T-helper 2 cell treated with Interferon-gamma antibody and Interleukin-4, amounts not matched to agents 5 μg/mL and 100 μg/mL, for 36 hours (primary cell): ENCODE measurements at regions not wholly inside any gene's neighbourhood (a gene's known extent, or its start where the extent isn't known, plus 50 kb on each side); places are given as distances from the start of the nearest gene placed in this dataset.
"Not testable (repeated sequence)": the region's sequence is repeated elsewhere in the genome, so short reads cannot be mapped to it uniquely, and the experiment has no call there.

Experiments used
- DNase-seq: peaks from one replicate; pipeline ENCODE4 v3.0.0; 2021; ENCODE audit warnings: low spot score
- H3K27ac Mint-ChIP-seq: one replicate; pipeline ENCODE4 v1.8.0; 2021; ENCODE audit warnings: mild to moderate bottlenecking, mixed read lengths
- H3K27me3 Mint-ChIP-seq: one replicate; pipeline ENCODE4 v1.8.0; 2021; ENCODE audit warnings: low read depth, mixed read lengths
- H3K36me3 Mint-ChIP-seq: one replicate; pipeline ENCODE4 v1.8.0; 2021; ENCODE audit warnings: low read depth, mixed read lengths
- H3K4me1 Mint-ChIP-seq: one replicate; pipeline ENCODE4 v1.8.0; 2021; ENCODE audit warnings: low read depth, mixed read lengths
- H3K4me3 Mint-ChIP-seq: one replicate; pipeline ENCODE4 v1.8.0; 2022; ENCODE audit warnings: mild to moderate bottlenecking, moderate library complexity, mixed read lengths
- H3K9me3 Mint-ChIP-seq: one replicate; pipeline ENCODE4 v1.8.0; 2021; ENCODE audit warnings: mixed read lengths

DNA sequence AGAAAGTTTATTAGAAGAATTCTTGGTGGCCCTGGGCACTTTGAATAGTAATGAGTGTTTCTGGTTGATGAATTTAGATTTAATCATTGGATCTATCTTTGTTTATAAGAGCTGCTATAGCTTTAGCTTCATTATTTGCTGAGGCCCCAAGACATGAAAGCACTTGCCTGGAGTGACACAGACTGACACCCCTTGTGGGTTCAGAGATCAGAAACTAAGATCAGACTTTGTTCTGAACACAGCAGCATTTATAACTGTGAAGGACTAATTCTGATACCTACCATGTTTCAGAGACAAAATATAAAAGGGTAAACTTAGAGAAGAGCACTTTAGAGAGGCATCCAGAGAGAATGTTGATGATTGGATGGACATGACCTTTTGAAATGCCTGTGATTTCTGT is 199.9 kb upstream of the PLGLB2 start:
- H3K9me3 Mint-ChIP-seq, H3K4me1 Mint-ChIP-seq, H3K27me3 Mint-ChIP-seq, H3K36me3 Mint-ChIP-seq, H3K4me3 Mint-ChIP-seq, DNase-seq, H3K27ac Mint-ChIP-seq: not testable (repeated sequence)

DNA sequence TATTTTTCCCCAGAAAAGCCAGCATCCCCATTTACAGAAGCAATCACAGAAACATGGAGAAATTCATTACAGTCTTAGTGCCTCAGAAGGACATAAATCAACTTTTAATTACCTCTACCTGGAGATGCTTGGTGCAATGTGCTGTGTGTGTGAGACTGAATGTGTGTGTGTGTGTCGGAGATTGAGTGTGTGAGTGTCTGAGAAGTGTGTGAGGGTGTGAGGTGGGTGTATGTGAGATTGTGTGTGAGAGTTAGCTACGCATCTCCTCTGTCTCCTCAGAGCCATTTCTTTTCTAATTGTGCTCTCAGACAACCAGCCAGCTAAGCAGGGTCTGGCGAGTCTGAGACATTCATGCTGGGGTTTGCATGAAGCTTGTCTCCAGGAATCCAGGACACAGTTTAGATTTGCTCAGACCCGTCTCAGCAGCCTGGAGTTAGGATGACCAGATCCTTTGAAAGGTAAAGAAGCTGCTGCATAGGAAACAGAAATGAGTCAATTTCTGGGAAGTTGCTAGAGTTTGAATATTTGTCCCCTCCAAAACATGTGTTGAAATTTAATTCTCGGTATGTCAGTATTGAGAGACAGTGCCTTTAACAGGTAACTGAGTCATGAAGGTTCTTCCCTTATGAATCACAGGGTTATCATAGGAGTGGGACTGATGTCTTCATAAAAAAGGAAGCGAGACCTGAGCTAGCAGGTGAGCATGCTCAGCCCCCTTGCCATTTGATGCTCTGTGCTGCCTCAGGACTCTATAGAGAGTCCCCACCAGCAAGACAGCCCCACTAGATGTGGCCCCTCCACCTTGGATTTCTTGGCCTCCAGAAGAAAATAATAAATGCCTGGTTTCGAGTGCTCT is 199.0 kb upstream of the PLGLB2 start:
- peak overlapping the region; percentile 86 for H3K27ac Mint-ChIP-seq
- H3K36me3 Mint-ChIP-seq, H3K27me3 Mint-ChIP-seq, H3K9me3 Mint-ChIP-seq, DNase-seq, H3K4me1 Mint-ChIP-seq: not testable (repeated sequence)
- peak overlapping the region; percentile 52 for H3K4me3 Mint-ChIP-seq

DNA sequence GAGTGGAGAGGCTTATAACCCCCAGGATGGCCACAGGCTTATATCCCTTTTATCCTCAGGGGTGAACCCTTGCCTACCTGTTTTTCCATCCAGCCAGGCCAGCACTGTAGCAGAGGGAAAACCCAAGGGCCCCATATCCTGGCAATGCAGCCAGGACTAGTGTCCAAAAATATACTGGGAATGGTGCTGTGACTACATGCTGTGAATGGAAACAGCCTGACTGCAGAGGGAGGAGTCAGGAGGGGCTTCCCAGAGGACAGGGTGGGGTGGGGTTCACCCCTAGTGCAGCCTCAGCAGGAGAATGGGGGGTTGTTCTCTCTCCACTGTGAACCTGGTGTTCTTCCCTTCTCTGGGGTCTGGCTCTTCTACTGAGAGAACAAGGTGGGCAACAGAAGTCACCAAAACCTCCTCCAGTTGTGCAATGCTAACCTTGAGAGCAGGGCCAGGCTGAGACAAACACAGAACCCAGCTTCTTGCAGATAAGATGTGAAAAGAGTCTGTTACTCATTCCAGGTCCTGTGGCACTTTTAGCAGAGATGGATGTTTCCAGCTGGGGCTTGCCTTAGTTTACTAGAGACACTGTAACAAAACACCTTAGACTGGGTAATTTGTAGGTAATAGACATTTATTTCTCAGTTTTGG is 198.2 kb upstream of the PLGLB2 start:
- H3K36me3 Mint-ChIP-seq, H3K27me3 Mint-ChIP-seq: not testable (repeated sequence)
- peak overlapping the region; percentile 62 for H3K27ac Mint-ChIP-seq

DNA sequence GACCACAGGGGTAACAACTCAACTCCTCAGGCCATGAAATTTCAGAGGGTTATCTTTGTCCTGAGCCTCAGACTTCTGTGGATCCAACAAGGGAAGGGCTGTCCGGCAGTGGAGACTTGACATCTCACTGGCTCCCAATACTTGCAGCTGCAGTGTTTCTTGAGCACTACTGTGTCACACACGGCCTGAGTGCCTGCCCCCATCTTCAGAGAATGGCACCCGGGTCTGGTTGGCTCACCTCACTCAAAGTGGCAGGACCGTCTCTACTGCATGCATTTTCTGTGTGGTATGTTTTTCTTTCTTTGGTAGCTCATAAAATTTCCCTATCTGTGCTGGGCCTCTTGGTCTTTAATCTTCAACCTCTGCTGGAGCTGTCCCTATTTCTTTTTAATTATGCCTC is 193.2 kb upstream of the PLGLB2 start:
- H3K36me3 Mint-ChIP-seq, H3K4me1 Mint-ChIP-seq, DNase-seq, H3K4me3 Mint-ChIP-seq, H3K27ac Mint-ChIP-seq, H3K9me3 Mint-ChIP-seq, H3K27me3 Mint-ChIP-seq: not testable (repeated sequence)

More for the DNA sequence above, 198.2 kb upstream of the PLGLB2 start:
- not testable (repeated sequence) for H3K4me1 Mint-ChIP-seq, H3K9me3 Mint-ChIP-seq, DNase-seq
- peak overlapping the region; percentile 15 for H3K4me3 Mint-ChIP-seq

DNA sequence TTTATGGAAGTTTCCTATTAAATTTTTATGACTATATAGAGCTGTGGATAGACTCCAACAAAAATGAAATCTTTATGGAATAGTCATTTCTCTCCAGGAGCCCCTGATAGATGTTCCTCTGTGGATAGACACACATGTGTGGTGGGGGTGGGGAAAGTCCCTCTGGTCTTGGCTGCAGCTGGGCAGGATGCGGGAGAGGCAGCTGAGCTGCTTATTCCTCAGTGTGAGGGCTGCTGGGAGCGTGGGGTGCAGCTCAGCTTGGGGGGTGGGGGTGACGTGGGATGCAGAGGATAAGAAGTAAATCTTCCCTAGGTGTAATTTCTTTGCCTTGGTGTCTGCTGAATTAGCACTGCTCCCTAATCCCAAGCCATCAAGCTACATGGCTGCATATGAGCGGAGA is 192.8 kb upstream of the PLGLB2 start:
- not testable (repeated sequence) for H3K4me1 Mint-ChIP-seq, DNase-seq, H3K36me3 Mint-ChIP-seq, H3K4me3 Mint-ChIP-seq, H3K27me3 Mint-ChIP-seq, H3K27ac Mint-ChIP-seq, H3K9me3 Mint-ChIP-seq

DNA sequence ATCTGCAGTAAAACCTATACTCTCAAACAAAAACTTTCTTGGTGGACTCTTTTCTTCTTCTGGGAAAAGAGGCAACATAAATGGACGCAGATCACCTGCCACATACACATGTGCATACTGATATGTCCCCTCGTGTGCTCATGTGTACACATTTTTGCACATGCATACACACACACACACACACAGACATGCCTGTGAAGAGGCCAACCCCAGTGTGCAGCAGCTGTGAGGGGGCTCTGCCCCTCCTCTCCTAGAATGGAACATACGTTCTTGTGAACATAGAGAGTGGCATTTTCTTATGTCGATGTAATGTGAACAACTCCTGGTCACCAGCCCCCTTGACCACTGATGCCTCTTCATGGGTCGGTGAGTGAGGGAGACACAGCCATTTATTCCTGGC is 188.9 kb upstream of the PLGLB2 start:
- not testable (repeated sequence) for H3K27ac Mint-ChIP-seq, DNase-seq, H3K4me3 Mint-ChIP-seq, H3K27me3 Mint-ChIP-seq, H3K36me3 Mint-ChIP-seq, H3K4me1 Mint-ChIP-seq, H3K9me3 Mint-ChIP-seq

DNA sequence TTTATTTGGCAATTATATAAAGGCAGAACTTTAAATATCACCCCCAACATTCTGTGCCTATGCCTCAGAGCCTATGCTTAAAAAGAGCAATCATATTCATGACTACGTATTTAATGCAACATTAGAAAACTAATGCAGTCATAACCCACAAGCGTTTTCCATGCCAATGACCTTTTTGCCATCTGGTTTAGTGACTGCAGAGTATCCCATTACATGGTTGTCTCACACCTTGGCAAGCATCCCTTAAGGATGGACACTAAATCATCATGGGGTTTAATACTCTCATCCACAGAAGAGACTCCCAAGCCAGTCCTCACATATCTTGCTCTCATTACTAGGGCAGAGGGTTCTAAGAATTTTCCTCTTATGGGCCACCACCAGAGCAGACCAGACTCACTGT is 188.2 kb upstream of the PLGLB2 start:
- H3K36me3 Mint-ChIP-seq, H3K27ac Mint-ChIP-seq, DNase-seq, H3K4me1 Mint-ChIP-seq, H3K27me3 Mint-ChIP-seq, H3K9me3 Mint-ChIP-seq, H3K4me3 Mint-ChIP-seq: not testable (repeated sequence)

DNA sequence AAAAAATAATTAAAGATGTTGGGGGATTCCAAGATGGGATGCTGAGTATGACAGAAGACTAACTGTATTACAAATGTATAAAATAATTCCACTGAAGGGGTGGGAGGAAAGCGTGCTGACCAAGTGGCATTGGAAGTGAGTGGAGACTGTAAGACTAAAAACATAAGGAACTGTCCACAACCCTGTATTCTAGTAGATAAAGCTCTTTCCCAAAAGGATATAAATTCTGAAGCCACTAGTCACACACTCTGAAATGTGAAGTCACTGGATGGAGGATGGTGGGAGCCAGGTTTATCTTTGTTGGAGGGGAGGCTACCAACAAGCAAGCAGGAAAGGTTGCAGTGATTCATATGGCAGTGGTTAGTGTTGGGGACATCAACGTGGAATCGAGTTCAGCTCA is 182.8 kb upstream of the PLGLB2 start:
- H3K9me3 Mint-ChIP-seq, H3K27ac Mint-ChIP-seq, H3K27me3 Mint-ChIP-seq, H3K36me3 Mint-ChIP-seq, H3K4me3 Mint-ChIP-seq, DNase-seq: not testable (repeated sequence)
- peaks cover 11% of the 10 kb centered on the region for H3K4me1 Mint-ChIP-seq

DNA sequence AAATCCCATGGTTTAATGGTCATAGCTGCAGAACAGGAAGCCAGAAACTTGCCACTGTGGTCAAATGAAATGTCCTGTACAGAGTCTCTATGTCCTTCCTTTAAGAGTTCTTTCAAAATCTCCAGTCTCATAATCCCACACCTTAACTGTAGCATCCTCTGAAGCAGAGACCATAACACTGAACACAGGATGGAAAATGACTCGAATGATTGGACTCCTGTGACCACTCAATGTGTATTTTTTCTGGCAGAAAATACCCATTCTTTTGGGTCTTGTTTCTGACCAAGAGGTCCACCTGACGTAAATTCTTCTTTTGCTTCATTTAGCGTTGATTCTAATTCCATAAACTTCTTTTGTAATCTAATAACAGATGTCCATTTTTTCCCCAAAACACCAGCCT is 181.4 kb upstream of the PLGLB2 start:
- H3K9me3 Mint-ChIP-seq, H3K27me3 Mint-ChIP-seq, H3K27ac Mint-ChIP-seq, H3K4me3 Mint-ChIP-seq, H3K36me3 Mint-ChIP-seq, DNase-seq: not testable (repeated sequence)
- H3K4me1 Mint-ChIP-seq: peaks cover 11% of the 10 kb centered on the region

DNA sequence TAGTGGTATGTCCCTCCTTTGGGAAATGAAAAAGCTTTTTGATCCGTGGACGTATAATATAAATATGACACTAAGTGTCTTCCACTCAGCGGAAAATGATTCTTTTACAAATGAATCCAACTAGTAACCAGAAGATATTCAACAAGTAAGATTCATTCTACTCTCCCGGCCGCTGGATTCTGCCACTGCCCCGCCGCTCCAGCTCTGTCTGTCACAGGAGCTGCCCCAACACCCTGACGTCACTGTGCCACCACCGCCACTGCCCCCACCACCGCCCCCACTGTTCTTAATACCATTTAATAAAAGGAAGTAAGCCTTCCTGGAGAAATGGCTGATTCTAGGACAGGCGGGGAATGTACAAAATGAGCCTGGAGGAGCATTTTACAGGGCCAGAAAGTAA is 180.8 kb upstream of the PLGLB2 start:
- not testable (repeated sequence) for H3K9me3 Mint-ChIP-seq, H3K27me3 Mint-ChIP-seq, H3K36me3 Mint-ChIP-seq, H3K4me3 Mint-ChIP-seq, DNase-seq, H3K27ac Mint-ChIP-seq
- H3K4me1 Mint-ChIP-seq: peaks cover 11% of the 10 kb centered on the region

DNA sequence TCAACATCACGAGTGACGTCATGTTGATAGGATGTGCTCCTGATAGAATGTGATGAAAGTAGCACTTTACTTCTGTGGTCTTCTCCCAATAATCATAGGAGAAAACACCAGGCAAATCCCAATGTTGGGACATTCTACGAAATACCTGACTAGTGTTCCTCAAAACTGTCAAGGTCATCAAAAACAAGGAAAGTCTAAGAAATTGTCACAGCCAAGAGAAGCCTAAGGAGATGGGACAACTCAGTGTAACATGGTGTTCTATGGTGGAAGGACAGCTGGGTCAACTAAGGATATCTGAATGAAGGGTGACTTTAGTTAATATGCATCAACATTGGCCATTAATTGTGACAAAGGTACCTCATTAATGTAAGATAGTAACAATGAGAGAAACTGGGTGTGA is 180.0 kb upstream of the PLGLB2 start:
- H3K27ac Mint-ChIP-seq, H3K27me3 Mint-ChIP-seq, H3K4me3 Mint-ChIP-seq, DNase-seq, H3K36me3 Mint-ChIP-seq, H3K9me3 Mint-ChIP-seq: not testable (repeated sequence)
- peaks cover 11% of the 10 kb centered on the region for H3K4me1 Mint-ChIP-seq

DNA sequence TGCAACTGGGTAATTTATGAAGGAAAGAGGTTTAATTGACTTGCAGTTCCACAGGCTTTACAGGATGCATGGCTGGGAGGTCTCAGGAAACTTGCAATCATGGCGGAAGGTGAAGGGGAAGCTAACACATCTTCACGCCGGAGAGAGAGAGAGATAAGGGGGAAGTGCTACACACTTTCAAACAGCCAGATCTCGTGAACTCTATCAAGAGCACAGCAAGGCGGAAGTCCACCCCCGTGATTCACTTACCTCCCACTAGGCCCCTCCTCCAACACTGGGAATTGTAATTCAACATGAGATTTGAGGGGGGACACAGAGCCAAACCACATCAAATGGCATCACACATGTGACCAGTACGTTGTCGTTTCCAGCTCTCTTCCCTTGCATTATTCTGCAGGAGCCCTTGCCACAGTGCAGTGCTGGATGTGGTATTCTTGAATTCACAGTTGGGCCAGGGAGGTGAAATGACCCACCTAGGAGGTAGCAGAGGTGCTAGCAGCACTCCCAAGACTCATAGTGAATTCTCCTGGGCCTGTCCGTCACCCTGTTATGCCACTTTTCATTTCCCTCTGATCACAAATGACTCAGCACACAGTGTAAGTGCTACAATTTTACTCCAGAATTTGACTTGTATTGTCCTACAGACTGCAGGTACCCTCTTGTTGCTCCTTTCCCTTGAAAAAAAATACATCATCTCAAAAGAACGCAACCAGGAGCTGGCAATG is 179.2 kb upstream of the PLGLB2 start:
- not testable (repeated sequence) for H3K36me3 Mint-ChIP-seq, H3K9me3 Mint-ChIP-seq, DNase-seq, H3K27me3 Mint-ChIP-seq, H3K27ac Mint-ChIP-seq, H3K4me3 Mint-ChIP-seq
- peaks cover 13% of the 10 kb centered on the region for H3K4me1 Mint-ChIP-seq

DNA sequence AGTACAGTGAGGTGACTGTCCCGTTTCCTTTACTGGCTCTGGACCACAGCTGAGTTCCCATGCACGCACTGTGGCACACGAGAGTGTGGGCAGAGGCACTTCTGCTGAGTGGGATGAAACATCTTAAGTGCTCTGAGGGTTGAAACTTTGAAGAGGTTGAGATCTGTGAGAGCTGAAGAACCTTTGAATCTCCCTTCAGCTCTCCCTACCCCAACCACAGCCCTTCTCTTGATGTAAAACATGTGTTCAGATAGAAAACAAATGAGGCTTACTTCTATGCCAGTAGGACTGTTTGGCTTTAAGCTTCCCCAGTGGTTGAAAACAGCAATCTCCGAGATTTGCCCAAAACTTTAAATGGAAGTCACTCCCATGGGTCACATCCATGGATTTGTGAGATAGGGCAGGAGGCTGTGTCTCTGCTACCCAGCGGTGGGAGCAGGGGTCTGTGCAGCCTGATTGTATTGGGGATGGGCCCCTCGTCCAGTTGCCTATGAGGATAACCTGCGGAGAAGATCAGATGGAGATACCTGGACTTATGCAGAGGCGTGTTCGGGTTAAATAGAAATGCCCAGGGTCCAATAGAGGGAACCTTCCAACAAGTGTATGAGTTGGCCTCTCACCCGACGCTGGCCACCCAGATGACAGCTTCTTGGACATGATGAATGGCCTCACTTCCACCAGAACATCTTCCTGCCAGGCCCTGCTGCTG is 178.0 kb upstream of the PLGLB2 start:
- Mint-ChIP-seq H3K4me3 (peak overlapping the region; percentile 34), H3K27ac (peak overlapping the region; percentile 75), H3K4me1 (peaks cover 13% of the 10 kb centered on the region)
- H3K27me3 Mint-ChIP-seq, H3K36me3 Mint-ChIP-seq, DNase-seq, H3K9me3 Mint-ChIP-seq: not testable (repeated sequence)

DNA sequence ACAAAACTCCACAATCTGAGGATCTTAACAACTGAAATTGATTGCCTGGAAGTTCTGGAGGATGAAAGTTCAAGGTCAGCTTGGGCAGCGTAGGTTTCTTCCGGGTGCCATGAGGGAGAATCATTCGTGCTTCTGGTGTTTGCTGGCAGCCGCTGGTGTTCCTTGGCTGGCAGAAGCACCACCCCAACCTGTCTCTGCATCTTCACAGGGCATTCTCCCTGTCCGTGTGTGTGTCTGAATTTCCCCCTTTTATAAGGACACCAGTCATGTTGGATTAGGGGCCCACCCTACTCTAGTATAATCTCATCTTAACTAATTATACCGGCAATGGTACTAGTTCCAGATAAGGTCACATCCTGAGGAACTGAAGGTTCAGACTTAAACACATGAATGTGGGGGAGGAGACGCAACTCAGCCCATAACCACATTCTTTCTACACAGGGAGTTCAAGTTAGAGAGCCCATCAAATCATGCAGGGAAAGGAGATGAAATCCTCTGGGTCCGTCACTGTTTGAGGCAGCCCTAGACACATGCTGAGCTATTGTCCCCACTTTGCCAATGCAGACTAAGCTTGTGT is 175.9 kb upstream of the PLGLB2 start:
- not testable (repeated sequence) for DNase-seq, H3K9me3 Mint-ChIP-seq, H3K4me3 Mint-ChIP-seq, H3K27me3 Mint-ChIP-seq, H3K27ac Mint-ChIP-seq, H3K36me3 Mint-ChIP-seq
- peaks cover 17% of the 10 kb centered on the region for H3K4me1 Mint-ChIP-seq
